DMS 273 (cell line): ENCODE measurements at regions not wholly inside any gene's neighbourhood (a gene's known extent, or its start where the extent isn't known, plus 50 kb on each side); places are given as distances from the start of the nearest gene placed in this dataset.
A peak's percentile ranks its signal among the peaks of the same experiment; 100 is the strongest.

Experiments used
- DNase-seq: peaks from one replicate; lab custom pipeline; 2025; ENCODE audit not compliant: unreplicated experiment; lab: John Stamatoyannopoulos, UW

DNA sequence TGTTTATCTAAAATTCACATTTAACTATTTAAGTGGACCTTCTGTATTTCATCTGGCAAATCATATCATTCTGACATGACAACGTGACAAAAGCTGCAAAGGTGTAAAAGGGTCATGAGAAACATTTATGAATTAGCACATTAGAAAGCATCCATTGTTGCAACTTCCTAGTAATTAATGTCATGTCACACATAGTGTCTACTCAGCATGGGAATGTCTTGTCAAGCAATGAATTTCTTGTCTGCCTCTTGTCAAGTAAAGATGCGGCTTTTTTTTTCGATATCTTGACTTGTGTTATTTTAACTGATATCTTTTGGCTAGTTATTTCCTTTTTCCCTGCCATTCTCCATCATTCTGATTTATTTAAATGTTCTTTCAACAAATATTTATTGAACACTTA is 463.5 kb upstream of the CXorf51B start:
- no peak for DNase-seq

DNA sequence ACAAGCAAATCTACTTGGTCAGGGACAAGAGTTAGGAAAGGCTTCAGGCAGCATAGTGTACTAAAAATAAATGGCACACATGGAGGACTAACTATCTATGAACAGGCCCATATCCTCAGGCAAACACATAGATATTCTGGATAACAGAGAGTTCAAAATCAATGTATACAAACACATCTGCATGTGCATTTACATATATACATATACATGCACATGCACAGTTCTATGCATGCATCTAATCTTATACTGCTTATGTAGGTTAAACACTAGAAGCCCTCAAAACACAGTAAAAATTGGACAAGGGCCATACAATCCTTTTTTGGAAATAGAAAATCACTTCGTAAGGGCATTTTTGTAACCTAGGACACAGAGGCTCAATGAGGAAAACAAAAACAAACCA is 458.0 kb upstream of the CXorf51B start:
- no peak for DNase-seq

- DNase-seq = no peak
These were observed 454.1 kb upstream of the CXorf51B start for GRCh38 chrX:146355440-146355839.

- no peak for DNase-seq
These were observed 445.7 kb upstream of the CXorf51B start for GRCh38 chrX:146363919-146364318.

- no peak for DNase-seq
These were observed 424.0 kb upstream of the CXorf51B start for GRCh38 chrX:146385529-146385928.

DNA sequence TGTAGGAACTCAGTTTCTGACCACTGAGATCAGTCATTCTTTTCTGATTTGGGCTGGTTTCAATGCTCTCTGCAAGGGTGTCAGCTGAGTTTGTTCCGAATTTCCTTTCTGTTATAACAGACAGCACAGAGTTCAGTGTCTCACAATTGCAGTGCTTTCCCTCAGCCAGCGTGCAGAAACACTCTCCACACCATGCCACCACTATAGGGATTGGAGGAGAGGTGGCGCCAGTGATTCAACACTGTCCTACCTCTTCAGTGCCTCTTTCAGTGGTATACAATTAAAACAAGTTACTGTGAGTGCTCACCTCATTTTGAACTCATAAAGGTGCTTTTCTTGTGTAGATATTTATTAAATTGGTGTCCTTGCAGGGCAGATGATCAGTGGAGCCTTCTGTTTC is 413.2 kb upstream of the CXorf51B start:
- DNase-seq = peak; percentile 5

GRCh38 chrX:146409528-146409927 is 400.0 kb upstream of the CXorf51B start:
- no peak for DNase-seq

- DNase-seq = no peak
These were observed 385.1 kb upstream of the CXorf51B start for GRCh38 chrX:146424422-146424821.

GRCh38 chrX:146433771-146434170 is 375.8 kb upstream of the CXorf51B start:
- no peak for DNase-seq

DNA sequence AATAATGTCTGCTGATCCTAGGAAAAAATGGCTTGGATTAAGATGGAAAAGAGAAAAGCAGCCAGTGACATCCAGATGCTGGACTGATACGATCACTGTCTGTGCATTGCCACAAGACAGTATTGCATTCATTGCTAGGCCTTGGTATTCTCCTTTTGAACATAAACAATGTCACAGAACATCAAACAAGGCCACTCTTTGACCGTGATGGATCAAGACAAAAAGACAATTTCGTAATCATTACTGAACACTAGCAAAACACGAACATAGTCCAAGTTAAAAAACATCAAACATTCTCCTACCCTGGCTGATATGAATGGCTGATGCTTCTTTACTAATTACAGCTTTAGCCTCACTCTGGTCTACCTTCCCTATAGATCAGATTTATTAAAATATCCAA is 374.1 kb upstream of the CXorf51B start:
- DNase-seq = no peak

- DNase-seq = no peak
These were observed 360.8 kb upstream of the CXorf51B start for GRCh38 chrX:146448791-146449190.

DNA sequence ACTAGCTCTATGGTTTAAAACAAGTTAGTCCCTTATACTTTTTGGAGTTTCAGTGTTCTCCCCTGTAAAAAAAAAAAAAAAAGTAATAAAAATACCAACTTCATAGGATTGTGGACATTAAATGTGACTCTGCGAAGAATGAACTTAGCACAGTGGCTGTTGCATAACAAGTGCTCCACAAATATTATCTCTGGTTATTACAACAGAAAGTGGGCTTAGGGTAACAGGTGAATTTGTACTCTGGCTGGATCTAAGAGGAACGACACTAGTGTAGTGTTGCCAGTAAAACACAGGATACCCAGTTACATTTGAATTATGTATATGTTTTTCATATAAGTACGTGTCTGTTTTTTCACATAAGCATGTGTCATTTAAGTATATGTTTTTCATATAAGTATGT is 360.3 kb upstream of the CXorf51B start:
- no peak for DNase-seq

DNA sequence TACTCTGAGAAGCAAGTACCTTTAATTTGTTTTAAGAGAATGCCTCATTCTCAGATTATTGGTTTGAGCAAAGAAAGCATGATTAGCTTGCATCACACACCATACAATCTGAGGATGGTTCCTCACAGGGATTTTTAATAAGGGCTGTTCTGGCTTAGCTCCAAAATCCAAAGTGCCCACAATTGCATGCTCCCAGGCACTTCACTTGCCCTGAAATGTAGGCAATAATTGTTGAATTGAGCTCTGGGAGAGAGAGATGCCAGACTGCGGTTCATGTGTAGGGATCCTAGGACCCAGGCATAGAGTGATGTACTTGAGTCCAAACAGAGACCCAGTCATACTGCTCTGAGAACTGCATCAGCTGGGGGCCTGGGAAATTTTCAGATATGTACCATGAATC is 358.4 kb upstream of the CXorf51B start:
- DNase-seq = no peak

DNA sequence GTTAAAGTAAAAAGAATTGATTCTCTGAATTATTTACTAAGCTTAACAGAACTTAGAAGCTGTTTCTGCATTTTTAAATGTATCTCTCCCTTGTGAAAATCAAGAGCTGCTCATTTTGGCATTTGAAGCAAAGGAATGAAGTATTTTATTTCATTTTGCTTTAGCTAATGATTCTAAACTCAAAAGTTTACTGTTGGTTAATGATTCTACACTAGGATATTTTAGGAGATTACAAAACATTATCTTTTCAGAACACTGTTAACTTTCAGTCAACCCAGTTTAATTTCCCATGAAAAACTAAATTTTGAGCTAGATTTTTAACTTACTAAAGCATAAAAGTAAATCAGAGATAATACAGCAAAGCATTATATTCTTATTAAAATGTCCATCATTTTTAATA is 355.2 kb upstream of the CXorf51B start:
- no peak for DNase-seq

DNA sequence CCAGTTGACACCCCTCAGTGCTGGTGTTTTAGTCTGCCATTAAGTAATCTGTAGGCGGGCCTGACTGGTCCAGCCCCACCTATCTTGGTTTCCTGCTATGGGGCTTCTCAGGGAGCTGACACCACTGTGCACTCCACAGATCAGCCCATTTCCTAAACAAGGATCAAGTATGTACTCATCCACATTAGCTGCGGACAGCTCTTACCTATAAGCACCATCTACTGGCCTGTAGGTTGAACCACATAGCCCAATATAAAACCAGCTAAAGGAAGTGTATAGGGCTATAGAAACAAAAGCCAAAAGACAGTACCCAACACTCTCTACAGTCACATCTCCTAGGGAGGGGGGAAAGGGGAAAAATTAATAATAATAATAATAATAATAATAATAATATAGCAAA is 353.5 kb upstream of the CXorf51B start:
- no peak for DNase-seq

GRCh38 chrX:146477341-146477740 is 332.2 kb upstream of the CXorf51B start:
- no peak for DNase-seq

- DNase-seq = peak; percentile 8
These were observed 327.8 kb upstream of the CXorf51B start for GRCh38 chrX:146481735-146482134.
